Right lobe of liver (tissue), 4 donors: ENCODE measurements at regions not wholly inside any gene's neighbourhood (a gene's known extent, or its start where the extent isn't known, plus 50 kb on each side); places are given as distances from the start of the nearest gene placed in this dataset.

Source experiments
- POLR2A ChIP-seq: fragments of 450-650 bp; IDR thresholded peaks from one replicate; pipeline ENCODE4 v1.6.1; 2017; ENCODE audit warnings: antibody characterized with exemption, mild to moderate bottlenecking
- TF ChIP-seq, protein P1 (sequence below), 4 donors: fragments of 200-600 bp in 3 of 4; fragments of 450-650 bp in 1 of 4; IDR thresholded peaks; one replicate each; pipeline versions ENCODE4 v1.5.1 to v1.8.0; 2016 to 2022; ENCODE audit warnings: antibody characterized with exemption in 4 of 4, mild to moderate bottlenecking in 2 of 4
- donor health status: DM: no; HTN: no; CAD: no.
- donor health status: DM: no; HTN: no; CAD: no.
- donor health status: DM: no; HTN: yes; CAD: no.

DNA sequence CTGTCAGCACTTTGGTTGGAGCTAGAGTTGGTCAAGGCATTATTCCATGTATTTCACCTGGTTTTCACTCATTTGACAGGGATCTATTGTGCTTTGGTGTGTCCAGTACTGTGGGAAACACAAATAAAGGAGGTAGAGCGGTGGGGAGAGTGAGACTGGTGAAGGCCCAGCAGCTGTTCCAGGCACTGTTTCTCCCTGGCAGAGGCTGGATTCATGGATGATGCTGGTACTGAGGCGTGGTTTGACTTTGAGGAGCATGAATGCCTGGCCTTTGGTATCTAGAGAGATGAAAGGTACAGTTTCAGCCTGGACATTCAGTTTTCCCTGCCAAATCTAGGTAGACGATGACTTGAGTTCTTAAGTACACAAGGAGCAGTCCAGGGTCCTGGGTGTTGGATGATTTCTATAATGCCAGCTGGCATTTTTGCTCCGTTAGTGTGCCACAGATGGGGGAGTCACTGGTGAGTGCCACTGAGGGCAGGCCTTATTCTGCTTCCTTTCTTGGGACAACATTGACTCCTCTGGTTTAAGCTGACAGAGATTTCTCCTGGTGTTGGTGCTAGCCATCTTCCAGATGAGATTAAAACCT, 162.2 kb upstream of the BMPER start:
- TF ChIP-seq, protein P1, sequence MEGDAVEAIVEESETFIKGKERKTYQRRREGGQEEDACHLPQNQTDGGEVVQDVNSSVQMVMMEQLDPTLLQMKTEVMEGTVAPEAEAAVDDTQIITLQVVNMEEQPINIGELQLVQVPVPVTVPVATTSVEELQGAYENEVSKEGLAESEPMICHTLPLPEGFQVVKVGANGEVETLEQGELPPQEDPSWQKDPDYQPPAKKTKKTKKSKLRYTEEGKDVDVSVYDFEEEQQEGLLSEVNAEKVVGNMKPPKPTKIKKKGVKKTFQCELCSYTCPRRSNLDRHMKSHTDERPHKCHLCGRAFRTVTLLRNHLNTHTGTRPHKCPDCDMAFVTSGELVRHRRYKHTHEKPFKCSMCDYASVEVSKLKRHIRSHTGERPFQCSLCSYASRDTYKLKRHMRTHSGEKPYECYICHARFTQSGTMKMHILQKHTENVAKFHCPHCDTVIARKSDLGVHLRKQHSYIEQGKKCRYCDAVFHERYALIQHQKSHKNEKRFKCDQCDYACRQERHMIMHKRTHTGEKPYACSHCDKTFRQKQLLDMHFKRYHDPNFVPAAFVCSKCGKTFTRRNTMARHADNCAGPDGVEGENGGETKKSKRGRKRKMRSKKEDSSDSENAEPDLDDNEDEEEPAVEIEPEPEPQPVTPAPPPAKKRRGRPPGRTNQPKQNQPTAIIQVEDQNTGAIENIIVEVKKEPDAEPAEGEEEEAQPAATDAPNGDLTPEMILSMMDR (IDR thresholded peaks at IDR 0.05): no peak
- no peak for TF ChIP-seq POLR2A
